SHP77 (cell line): ENCODE measurements at regions not wholly inside any gene's neighbourhood (a gene's known extent, or its start where the extent isn't known, plus 50 kb on each side); places are given as distances from the start of the nearest gene placed in this dataset.
"Not testable (repeated sequence)": the region's sequence is repeated elsewhere in the genome, so short reads cannot be mapped to it uniquely, and the experiment has no call there.

Experiments
- DNase-seq, 2 experiments: peaks; one replicate each; lab custom pipeline; 2025; lab: John Stamatoyannopoulos, UW

GRCh38 chr7:152541892-152542291, 106.1 kb upstream of the KMT2C start:
- DNase-seq: no peak

- not testable (repeated sequence) for DNase-seq
Measured at GRCh38 chr7:152539190-152539495, 103.3 kb upstream of the KMT2C start.

GRCh38 chr7:152538346-152539189, 102.8 kb upstream of the KMT2C start:
- not testable (repeated sequence) for DNase-seq

GRCh38 chr7:152537639-152538038, 101.8 kb upstream of the KMT2C start:
- DNase-seq: no peak

- no peak for DNase-seq
Measured at GRCh38 chr7:152528612-152529011, 92.8 kb upstream of the KMT2C start.

GRCh38 chr7:152527610-152528032, 91.8 kb upstream of the KMT2C start:
- no peak for DNase-seq

- DNase-seq: no peak
Measured at GRCh38 chr7:152523916-152524315, 88.1 kb upstream of the KMT2C start.

GRCh38 chr7:152522571-152523067, 86.8 kb upstream of the KMT2C start:
- DNase-seq: peak; percentile 82 to 90

- DNase-seq: no peak
Measured at GRCh38 chr7:152521420-152522337, 85.9 kb upstream of the KMT2C start.

GRCh38 chr7:152520861-152521302, 85.1 kb upstream of the KMT2C start:
- no peak for DNase-seq

- no peak for DNase-seq
Measured at GRCh38 chr7:152519290-152519689, 83.5 kb upstream of the KMT2C start.

- no peak for DNase-seq
Measured at GRCh38 chr7:152516216-152516615, 80.4 kb upstream of the KMT2C start.

- DNase-seq: not testable (repeated sequence)
Measured at GRCh38 chr7:152515266-152515950, 79.6 kb upstream of the KMT2C start.

GRCh38 chr7:152514771-152515105, 78.9 kb upstream of the KMT2C start:
- no peak for DNase-seq

GRCh38 chr7:152513861-152514770, 78.3 kb upstream of the KMT2C start:
- no peak for DNase-seq

GRCh38 chr7:152512706-152513105, 76.9 kb upstream of the KMT2C start:
- DNase-seq: no peak

- no peak for DNase-seq
Measured at GRCh38 chr7:152511736-152512135, 75.9 kb upstream of the KMT2C start.

GRCh38 chr7:152508701-152509100, 72.9 kb upstream of the KMT2C start:
- no peak for DNase-seq

- no peak for DNase-seq
Measured at GRCh38 chr7:152505606-152506005, 69.8 kb upstream of the KMT2C start.

GRCh38 chr7:152504816-152505215, 69.0 kb upstream of the KMT2C start:
- no peak for DNase-seq

GRCh38 chr7:152504367-152504766, 68.6 kb upstream of the KMT2C start:
- no peak for DNase-seq
